ENCODE measurements at regions not wholly inside any gene's neighbourhood (a gene's known extent, or its start where the extent isn't known, plus 50 kb on each side); places are given as distances from the start of the nearest gene placed in this dataset.

- TF ChIP-seq CTCF (IDR thresholded peaks at IDR 0.05) (no peak), EP300 (IDR thresholded peaks at IDR 0.05) (no peak), POLR2A (IDR thresholded peaks at IDR 0.05) (no peak), POLR2AphosphoS5 (IDR thresholded peaks at IDR 0.05) (no peak)
These were observed 208.5 kb downstream of the TFCP2L1 start for GRCh38 chr2:121076498-121076820.

Data from stomach (tissue), 4 donors.